ENCODE measurements at regions not wholly inside any gene's neighbourhood (a gene's known extent, or its start where the extent isn't known, plus 50 kb on each side); places are given as distances from the start of the nearest gene placed in this dataset.

DNA sequence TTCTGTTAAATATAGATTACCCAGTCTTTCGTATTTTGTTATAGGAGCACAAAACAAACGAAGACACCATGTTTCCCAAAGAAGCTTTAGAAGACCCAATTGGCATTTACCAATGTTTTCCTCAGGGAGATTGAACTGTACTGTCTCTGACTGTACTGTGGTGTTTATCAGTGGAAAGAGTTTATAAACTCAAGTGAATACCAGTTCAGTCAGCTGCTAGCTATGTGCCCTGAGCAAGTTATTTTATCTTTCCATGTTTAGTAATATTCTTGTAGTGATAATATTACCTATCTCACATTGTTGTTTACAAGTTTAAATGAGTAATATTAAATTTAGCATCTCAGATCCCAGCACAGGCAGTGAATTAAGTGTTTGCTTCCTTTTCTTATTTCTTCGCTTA is 773.2 kb downstream of the KCNA4 start:
- TF ChIP-seq CTCF (IDR thresholded peaks at IDR 0.05), result no peak
- no peak for TF ChIP-seq EZH2 (IDR thresholded peaks at IDR 0.05; ENCODE audit: borderline replicate concordance, insufficient read depth, low read depth, low read length, poor library complexity, severe bottlenecking)

All from B cell (primary cell).